Spleen (tissue), 7 donors: ENCODE measurements at regions not wholly inside any gene's neighbourhood (a gene's known extent, or its start where the extent isn't known, plus 50 kb on each side); places are given as distances from the start of the nearest gene placed in this dataset.

ENCODE experiments used
- CTCF ChIP-seq, 11 experiments: fragments of 200-600 bp in 7 of 11; fragments of 450-650 bp in 4 of 11; sonication (generic) in 4 of 11; IDR thresholded peaks in 8 of 11; conservative IDR thresholded peaks in 3 of 11; 1 replicate in 7 of 11; 2 replicates in 4 of 11; pipeline versions ENCODE4 v1.4.0 to v1.8.0; 2016 to 2021; ENCODE audit warnings: antibody characterized with exemption in 11 of 11, inconsistent platforms in 4 of 11, mild to moderate bottlenecking in 1 of 11
- POLR2A ChIP-seq, 3 donors: fragments of 450-650 bp; IDR thresholded peaks; one replicate each; pipeline ENCODE4 v1.5.1; 2017; ENCODE audit warnings: antibody characterized with exemption in 3 of 3, mild to moderate bottlenecking in 1 of 3
- donor health status: DM: no; HTN: no; CAD: no; lungs with moderate emphysema.
- donor health status: DM: no; HTN: no; CAD: no.
- donor health status: DM: no; HTN: no; CAD: no.

GRCh38 chr7:72524037-72524436 lies 111.9 kb upstream of the CALN1 start:
- no peak for TF ChIP-seq POLR2A (IDR thresholded peaks at IDR 0.05)
- TF ChIP-seq CTCF (IDR thresholded peaks at IDR 0.05 in 8 of 11, conservative IDR thresholded peaks at IDR 0.05 in 3 of 11): no peak
